ENCODE measurements at regions not wholly inside any gene's neighbourhood (a gene's known extent, or its start where the extent isn't known, plus 50 kb on each side); places are given as distances from the start of the nearest gene placed in this dataset.

DNA sequence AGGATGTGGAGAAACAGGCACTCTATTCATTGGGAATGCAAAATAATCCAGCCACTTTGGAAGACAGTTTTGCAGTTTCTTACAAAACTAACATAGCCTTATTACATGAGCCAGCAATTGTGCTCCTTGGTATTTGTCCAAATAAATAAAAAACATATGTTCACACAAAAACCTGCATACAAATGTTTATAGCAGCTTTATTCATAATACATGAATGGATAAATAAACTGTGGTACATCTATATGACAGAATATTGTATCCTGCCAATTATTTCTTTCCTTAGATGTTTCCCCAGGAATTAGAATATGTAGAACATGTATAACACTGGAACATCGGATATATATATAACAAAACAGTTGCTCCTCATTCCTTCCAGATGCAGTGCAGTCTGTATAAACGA is 57.7 kb upstream of the VEGFC start:
- peaks cover 0 to 10% (median 5%) of the 10 kb centered on the region in 7 donors for H3K9me3 Mint-ChIP-seq
- no peaks in the 10 kb centered on the region for H3K27me3 ChIP-seq (ENCODE audit: control insufficient read depth in 2 of 2, insufficient read depth in 2 of 2, low read length in 2 of 2)
- H3K4me3 Mint-ChIP-seq = no peak overlapping the region
- no peaks in the 10 kb centered on the region for H3K4me1 Mint-ChIP-seq
- WGBS (ENCODE audit: insufficient coverage) = no CpG with 5 or more reads among the region's 2 CpGs
- H3K27ac ChIP-seq (ENCODE audit: low read depth in 1 of 2, low read length in 2 of 2) = no peak overlapping the region
- H3K27ac Mint-ChIP-seq = no peak overlapping the region
- H3K4me2 ChIP-seq (replicated peaks; ENCODE audit: extremely low read depth, low read length, poor library complexity, severe bottlenecking) = no peak overlapping the region
- no peaks in the 10 kb centered on the region for H3K79me2 ChIP-seq (ENCODE audit: insufficient read depth, low read length)
- H3K9ac ChIP-seq (ENCODE audit: insufficient read depth, low read length, poor library complexity, severe bottlenecking) = no peak overlapping the region
- no peaks in the 10 kb centered on the region for H3K4me1 ChIP-seq (ENCODE audit: control insufficient read depth in 1 of 2, insufficient read depth in 2 of 2, low read length in 2 of 2)
- no peaks in the 10 kb centered on the region for H3K36me3 Mint-ChIP-seq
- intact Hi-C loops (cut with micrococcal nuclease) = no loop called here
- no peaks in the 10 kb centered on the region for H3K36me3 ChIP-seq (replicated peaks in 1 of 2; ENCODE audit: control insufficient read depth in 1 of 2, insufficient read depth in 2 of 2, low read length in 2 of 2)
- no peak overlapping the region for H2AFZ ChIP-seq (ENCODE audit: insufficient read depth, low read depth, low read length, poor library complexity, severe bottlenecking)
- H3K27me3 Mint-ChIP-seq (ENCODE audit: low read depth in 3 of 3) = peaks cover 0 to 3% (median 0%) of the 10 kb centered on the region in 3 donors
- DNase-seq = no peak
- TF ChIP-seq, protein P1, sequence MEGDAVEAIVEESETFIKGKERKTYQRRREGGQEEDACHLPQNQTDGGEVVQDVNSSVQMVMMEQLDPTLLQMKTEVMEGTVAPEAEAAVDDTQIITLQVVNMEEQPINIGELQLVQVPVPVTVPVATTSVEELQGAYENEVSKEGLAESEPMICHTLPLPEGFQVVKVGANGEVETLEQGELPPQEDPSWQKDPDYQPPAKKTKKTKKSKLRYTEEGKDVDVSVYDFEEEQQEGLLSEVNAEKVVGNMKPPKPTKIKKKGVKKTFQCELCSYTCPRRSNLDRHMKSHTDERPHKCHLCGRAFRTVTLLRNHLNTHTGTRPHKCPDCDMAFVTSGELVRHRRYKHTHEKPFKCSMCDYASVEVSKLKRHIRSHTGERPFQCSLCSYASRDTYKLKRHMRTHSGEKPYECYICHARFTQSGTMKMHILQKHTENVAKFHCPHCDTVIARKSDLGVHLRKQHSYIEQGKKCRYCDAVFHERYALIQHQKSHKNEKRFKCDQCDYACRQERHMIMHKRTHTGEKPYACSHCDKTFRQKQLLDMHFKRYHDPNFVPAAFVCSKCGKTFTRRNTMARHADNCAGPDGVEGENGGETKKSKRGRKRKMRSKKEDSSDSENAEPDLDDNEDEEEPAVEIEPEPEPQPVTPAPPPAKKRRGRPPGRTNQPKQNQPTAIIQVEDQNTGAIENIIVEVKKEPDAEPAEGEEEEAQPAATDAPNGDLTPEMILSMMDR (IDR thresholded peaks at IDR 0.05) = no peak
- no peaks in the 10 kb centered on the region for H4K20me1 ChIP-seq (ENCODE audit: insufficient read depth, low read length)
- no peak overlapping the region for H3K4me3 ChIP-seq (replicated peaks in 1 of 3; ENCODE audit: low read depth in 2 of 3, low read length in 3 of 3)
- H3K9me3 ChIP-seq (replicated peaks in 1 of 2; ENCODE audit: control insufficient read depth in 1 of 2, insufficient read depth in 1 of 2, low read length in 2 of 2) = peaks cover 0 to 3% of the 10 kb centered on the region in 2 donors

DNA sequence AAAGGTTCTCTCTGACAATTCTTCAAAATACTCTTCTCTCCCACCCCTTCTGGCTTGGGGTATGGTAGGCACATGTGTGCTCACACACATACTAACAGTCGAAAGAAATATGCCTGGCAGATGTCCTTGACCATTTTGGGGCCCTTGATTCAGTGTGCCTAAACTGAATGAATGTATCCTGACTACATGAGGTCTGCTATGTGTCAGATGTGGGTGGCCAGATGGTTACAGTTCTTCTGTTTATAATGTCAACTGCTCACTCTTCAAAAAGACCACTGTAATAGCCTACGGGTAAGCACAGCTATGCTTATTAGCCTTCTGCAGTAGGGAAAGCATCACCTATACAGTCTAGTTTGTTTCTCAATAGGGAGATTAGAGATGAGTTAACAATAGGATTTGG is 63.7 kb upstream of the VEGFC start:
- intact Hi-C loops (cut with micrococcal nuclease) = no loop called here
- H3K4me3 ChIP-seq (replicated peaks in 1 of 3; ENCODE audit: low read depth in 2 of 3, low read length in 3 of 3) = no peak overlapping the region
- WGBS (ENCODE audit: insufficient coverage) = no CpG with 5 or more reads among the region's 2 CpGs
- Mint-ChIP-seq H3K36me3 (no peaks in the 10 kb centered on the region), H3K4me3 (no peak overlapping the region), H3K27me3 (ENCODE audit: low read depth in 3 of 3) (no peaks in the 10 kb centered on the region), H3K9me3 (peaks cover 0 to 13% (median 8%) of the 10 kb centered on the region in 7 donors), H3K27ac (no peak overlapping the region), H3K4me1 (no peaks in the 10 kb centered on the region)
- H4K20me1 ChIP-seq (ENCODE audit: insufficient read depth, low read length) = no peaks in the 10 kb centered on the region
- H3K4me1 ChIP-seq (ENCODE audit: control insufficient read depth in 1 of 2, insufficient read depth in 2 of 2, low read length in 2 of 2) = no peaks in the 10 kb centered on the region
- H3K36me3 ChIP-seq (replicated peaks in 1 of 2; ENCODE audit: control insufficient read depth in 1 of 2, insufficient read depth in 2 of 2, low read length in 2 of 2) = no peaks in the 10 kb centered on the region
- H3K27ac ChIP-seq (ENCODE audit: low read depth in 1 of 2, low read length in 2 of 2) = no peak overlapping the region
- H3K79me2 ChIP-seq (ENCODE audit: insufficient read depth, low read length) = no peaks in the 10 kb centered on the region
- H3K9me3 ChIP-seq (replicated peaks in 1 of 2; ENCODE audit: control insufficient read depth in 1 of 2, insufficient read depth in 1 of 2, low read length in 2 of 2) = peaks cover 0 to 3% of the 10 kb centered on the region in 2 donors
- no peak overlapping the region for H3K4me2 ChIP-seq (replicated peaks; ENCODE audit: extremely low read depth, low read length, poor library complexity, severe bottlenecking)
- H3K9ac ChIP-seq (ENCODE audit: insufficient read depth, low read length, poor library complexity, severe bottlenecking) = no peak overlapping the region
- TF ChIP-seq, protein P1 (IDR thresholded peaks at IDR 0.05) = no peak
- no peak for DNase-seq
- H3K27me3 ChIP-seq (ENCODE audit: control insufficient read depth in 2 of 2, insufficient read depth in 2 of 2, low read length in 2 of 2) = no peaks in the 10 kb centered on the region
- no peak overlapping the region for H2AFZ ChIP-seq (ENCODE audit: insufficient read depth, low read depth, low read length, poor library complexity, severe bottlenecking)

Data from CD14-positive monocyte (primary cell).